ENCODE measurements at regions not wholly inside any gene's neighbourhood (a gene's known extent, or its start where the extent isn't known, plus 50 kb on each side); places are given as distances from the start of the nearest gene placed in this dataset.

GRCh38 chr4:40686081-40686913 is 56.6 kb upstream of the RBM47 start:
- TF ChIP-seq TCF4 (CRISPR knock-in tag; IDR thresholded peaks at IDR 0.05; ENCODE audit: borderline replicate concordance) (no peak), PATZ1 (CRISPR knock-in tag; IDR thresholded peaks at IDR 0.05; ENCODE audit: borderline replicate concordance) (no peak), ZNF8 (CRISPR knock-in tag; IDR thresholded peaks at IDR 0.05) (no peak), RARB (CRISPR knock-in tag; IDR thresholded peaks at IDR 0.05) (no peak), CSDC2 (CRISPR knock-in tag; IDR thresholded peaks at IDR 0.05) (no peak), SNAI2 (CRISPR knock-in tag; IDR thresholded peaks at IDR 0.05) (no peak), GLIS3 (CRISPR knock-in tag; IDR thresholded peaks at IDR 0.05) (no peak), BACH2 (CRISPR knock-in tag; IDR thresholded peaks at IDR 0.05; ENCODE audit: borderline replicate concordance) (no peak), ZNF70 (CRISPR knock-in tag; IDR thresholded peaks at IDR 0.05) (no peak), ZNF565 (CRISPR knock-in tag; conservative IDR thresholded peaks at IDR 0.05; ENCODE audit: low read depth) (no peak), ISL1 (CRISPR knock-in tag; IDR thresholded peaks at IDR 0.05) (no peak), CSRNP3 (CRISPR knock-in tag; IDR thresholded peaks at IDR 0.05) (no peak), POU6F1 (CRISPR knock-in tag; IDR thresholded peaks at IDR 0.05; ENCODE audit: borderline replicate concordance, low read depth) (no peak), TSHZ2 (CRISPR knock-in tag; IDR thresholded peaks at IDR 0.05) (no peak), TOX (CRISPR knock-in tag; IDR thresholded peaks at IDR 0.05; ENCODE audit: borderline replicate concordance) (no peak), CREB5 (CRISPR knock-in tag; IDR thresholded peaks at IDR 0.05; ENCODE audit: low read depth) (no peak), ZC3H10 (CRISPR knock-in tag; IDR thresholded peaks at IDR 0.05) (no peak), ZFP3 (CRISPR knock-in tag; IDR thresholded peaks at IDR 0.05) (no peak)
- ATAC-seq = no peak

- TF ChIP-seq POU6F1 (CRISPR knock-in tag; IDR thresholded peaks at IDR 0.05; ENCODE audit: borderline replicate concordance, low read depth) (no peak), OSR1 (CRISPR knock-in tag; IDR thresholded peaks at IDR 0.05) (no peak), ESRRG (CRISPR knock-in tag; IDR thresholded peaks at IDR 0.05) (no peak), RARB (CRISPR knock-in tag; IDR thresholded peaks at IDR 0.05) (no peak), ISL1 (CRISPR knock-in tag; IDR thresholded peaks at IDR 0.05) (no peak), BACH2 (CRISPR knock-in tag; IDR thresholded peaks at IDR 0.05; ENCODE audit: borderline replicate concordance) (no peak), CREB5 (CRISPR knock-in tag; IDR thresholded peaks at IDR 0.05; ENCODE audit: low read depth) (no peak), ZNF565 (CRISPR knock-in tag; conservative IDR thresholded peaks at IDR 0.05; ENCODE audit: low read depth) (no peak), CSDC2 (CRISPR knock-in tag; IDR thresholded peaks at IDR 0.05) (no peak)
- ATAC-seq = no peak
Measured at GRCh38 chr4:40687676-40688389, 58.2 kb upstream of the RBM47 start.

Data from SK-N-SH treated with all-trans-retinoic acid at 6 μM for 48 hours (cell line).